ENCODE measurements at regions not wholly inside any gene's neighbourhood (a gene's known extent, or its start where the extent isn't known, plus 50 kb on each side); places are given as distances from the start of the nearest gene placed in this dataset.
A peak's percentile ranks its signal among the peaks of the same experiment; 100 is the strongest.
"Not testable (repeated sequence)": the region's sequence is repeated elsewhere in the genome, so short reads cannot be mapped to it uniquely, and the experiment has no call there.

GRCh38 chr1:58836408-58836807, 52.6 kb upstream of the JUN start:
- DNase-seq, result no peak

GRCh38 chr1:58837886-58838285, 54.0 kb upstream of the JUN start:
- DNase-seq, result no peak

- no peak for DNase-seq
Observed at GRCh38 chr1:58839147-58839795, 55.4 kb upstream of the JUN start.

GRCh38 chr1:58839846-58840835, 56.3 kb upstream of the JUN start:
- DNase-seq, result no peak

GRCh38 chr1:58841455-58841854, 57.6 kb upstream of the JUN start:
- DNase-seq, result peak; percentile 44

GRCh38 chr1:58842941-58843340, 59.1 kb upstream of the JUN start:
- no peak for DNase-seq

GRCh38 chr1:58844176-58844575, 60.3 kb upstream of the JUN start:
- no peak for DNase-seq

GRCh38 chr1:58845942-58846341, 62.1 kb upstream of the JUN start:
- no peak for DNase-seq

GRCh38 chr1:58848818-58849411, 65.1 kb upstream of the JUN start:
- no peak for DNase-seq

- DNase-seq, result no peak
Observed at GRCh38 chr1:58849551-58849950, 65.7 kb upstream of the JUN start.

GRCh38 chr1:58850636-58851035, 66.8 kb upstream of the JUN start:
- no peak for DNase-seq

- DNase-seq, result no peak
Observed at GRCh38 chr1:58852731-58853485, 69.1 kb upstream of the JUN start.

- no peak for DNase-seq
Observed at GRCh38 chr1:58854576-58854975, 70.7 kb upstream of the JUN start.

- DNase-seq, result no peak
Observed at GRCh38 chr1:58855274-58856165, 71.7 kb upstream of the JUN start.

- DNase-seq, result not testable (repeated sequence)
Observed at GRCh38 chr1:58856281-58856680, 72.4 kb upstream of the JUN start.

- DNase-seq, result no peak
Observed at GRCh38 chr1:58857680-58858673, 74.1 kb upstream of the JUN start.

- no peak for DNase-seq
Observed at GRCh38 chr1:58859769-58860485, 76.1 kb upstream of the JUN start.

- DNase-seq, result no peak
Observed at GRCh38 chr1:58861076-58861475, 77.2 kb upstream of the JUN start.

- DNase-seq, result no peak
Observed at GRCh38 chr1:58861506-58861905, 77.7 kb upstream of the JUN start.

Data from NCI-H82 (cell line).